Heart left ventricle (tissue), 16 donors: ENCODE measurements at regions not wholly inside any gene's neighbourhood (a gene's known extent, or its start where the extent isn't known, plus 50 kb on each side); places are given as distances from the start of the nearest gene placed in this dataset.

Experiments
- ATAC-seq, 4 donors: fragments of 200-7000 bp; cut with Tn5 transposase; one replicate each; pipeline ENCODE4 v1.9.1; 2020 to 2022; ENCODE audit warnings: moderate library complexity in 4 of 4, mild to moderate bottlenecking in 3 of 4, moderate number of reproducible peaks in 1 of 4
- DNase-seq, 5 donors: peaks; one replicate each; pipeline ENCODE4 v3.0.0-alpha.2; 2020
- H3K27ac ChIP-seq, 12 donors: fragments of 200-600 bp; sonication (generic) in 4 of 12; one replicate each; pipeline versions ENCODE4 v1.5.0 to v1.8.0; 2016 to 2022; ENCODE audit warnings: mild to moderate bottlenecking in 2 of 12
- H3K27me3 ChIP-seq, 9 donors: fragments of 200-600 bp; sonication (generic) in 2 of 9; one replicate each; pipeline versions ENCODE4 v1.5.1 to v1.8.0; 2016 to 2022; ENCODE audit warnings: mild to moderate bottlenecking in 3 of 9
- H3K36me3 ChIP-seq, 9 donors: fragments of 200-600 bp; sonication (generic) in 2 of 9; one replicate each; pipeline versions ENCODE4 v1.5.0 to v1.8.0; 2018 to 2022; ENCODE audit warnings: mild to moderate bottlenecking in 2 of 9
- H3K4me1 ChIP-seq, 12 donors: fragments of 200-600 bp; sonication (generic) in 4 of 12; one replicate each; pipeline versions ENCODE4 v1.5.0 to v1.8.0; 2016 to 2022; ENCODE audit warnings: mild to moderate bottlenecking in 3 of 12
- H3K4me3 ChIP-seq, 12 donors: fragments of 200-600 bp; sonication (generic) in 4 of 12; one replicate each; pipeline versions ENCODE4 v1.5.0 to v1.8.0; 2017 to 2022; ENCODE audit warnings: mild to moderate bottlenecking in 9 of 12, moderate library complexity in 4 of 12
- H3K9me3 ChIP-seq, 12 donors: fragments of 200-600 bp; sonication (generic) in 4 of 12; one replicate each; pipeline versions ENCODE4 v1.5.0 to v1.8.0; 2016 to 2022; ENCODE audit warnings: mild to moderate bottlenecking in 1 of 12
- CTCF ChIP-seq, 12 donors: fragments of 200-600 bp; sonication (generic) in 4 of 12; IDR thresholded peaks; one replicate each; pipeline versions ENCODE4 v1.5.0 to v1.8.0; 2018 to 2022; ENCODE audit warnings: antibody characterized with exemption in 12 of 12, mild to moderate bottlenecking in 5 of 12
- POLR2A ChIP-seq, 2 donors: fragments of 450-650 bp; IDR thresholded peaks; one replicate each; pipeline ENCODE4 v1.6.1; 2017; ENCODE audit warnings: antibody characterized with exemption in 2 of 2, mild to moderate bottlenecking in 2 of 2, moderate library complexity in 2 of 2
- WGBS, 4 donors: extraction: QIAGEN DNeasy Blood & Tissue Kit in 2 of 4; methylation state at CpG; one replicate each; pipeline versions ENCODE4 v1.1.5 to v1.1.7; 2013 to 2018; 5-methylcytosine and 5-hydroxymethylcytosine counted together
- intact Hi-C, 10 donors: fragments of 100-400 bp; cut with DNase I; formaldehyde crosslinking; loops; one replicate each; pipeline versions ENCODE4 v1.11.1 to v1.14.2; 2022
- donor health status: ischemic (EF 13 %, LVEDD 7.1; RV severe dilation, severe dysfunction).
- donor health status: healthy with polysubstance abuse.
- donor health status: DM: no; HTN: yes; CAD: no.
- donor health status: DM: no; HTN: no; CAD: no.
- donor health status: ischemic (EF 25% LVEDD 6.9; RV normal size, moderate dysfunction).
- donor health status: ischemic (EF 25% LVEDD 5.7; RV mildly dilated, moderate dysfunction).
- donor health status: healthy.
- donor health status: DM: yes; HTN: yes; CAD: no.
- donor health status: ischemic (EF 35%, LVEDD 5.7; RV mildly dilated, moderate dysfunction).
- donor health status: nonischemic (EF 11% LVEDD 7.7; RV severe dilation, severe dysfunction).
- donor health status: DM: yes; HTN: yes; CAD: no.
- donor health status: PGD.
- donor health status: ischemic (EF 29% LVEDD 5.4; RV normal size, mild dysfunction).
- donor health status: nonischemic (EF 23%, LVEDD 6.1; RV moderate dilation, normal function).

GRCh38 chr13:52906122-52906903 lies 57.9 kb upstream of the PCDH8 start:
- DNase-seq (no peak), ATAC-seq (no peak)
- TF ChIP-seq CTCF (IDR thresholded peaks at IDR 0.05) (no peak), POLR2A (IDR thresholded peaks at IDR 0.05) (no peak)
- intact Hi-C loops, result no loop called here
- Histone ChIP-seq H3K9me3 (no peaks in the 10 kb centered on the region), H3K4me1 (peaks cover 0 to 5% (median 0%) of the 10 kb centered on the region in 12 donors), H3K27ac (no peak overlapping the region), H3K27me3 (peaks cover 0 to 36% (median 28%) of the 10 kb centered on the region in 9 donors), H3K36me3 (no peaks in the 10 kb centered on the region), H3K4me3 (no peak overlapping the region)
- WGBS, 4 donors, result 30 to 37% (median 31%) methylated on average over 20 of the region's 20 CpGs

GRCh38 chr13:52905701-52906100 lies 57.3 kb upstream of the PCDH8 start:
- Histone ChIP-seq H3K27ac (no peak overlapping the region), H3K36me3 (no peaks in the 10 kb centered on the region)
- ATAC-seq, result no peak

GRCh38 chr13:52903320-52903719 lies 54.9 kb upstream of the PCDH8 start:
- TF ChIP-seq CTCF (IDR thresholded peaks at IDR 0.05) (no peak), POLR2A (IDR thresholded peaks at IDR 0.05) (no peak)
- peaks cover 0 to 37% (median 28%) of the 10 kb centered on the region in 9 donors for H3K27me3 ChIP-seq
- no peak for DNase-seq
- intact Hi-C loops, result no loop called here
- no peaks in the 10 kb centered on the region for H3K4me1 ChIP-seq
- H3K27ac ChIP-seq, result no peak overlapping the region
- H3K36me3 ChIP-seq, result no peaks in the 10 kb centered on the region
- no peaks in the 10 kb centered on the region for H3K9me3 ChIP-seq
- no peak overlapping the region for H3K4me3 ChIP-seq
- WGBS, 4 donors, result 29 to 51% (median 43%) methylated on average over 4 of the region's 4 CpGs
- no peak for ATAC-seq

More at GRCh38 chr13:52905701-52906100, 57.3 kb upstream of the PCDH8 start:
- no peak for DNase-seq
- Histone ChIP-seq H3K4me3 (no peak overlapping the region), H3K9me3 (no peaks in the 10 kb centered on the region), H3K27me3 (peaks cover 0 to 36% (median 28%) of the 10 kb centered on the region in 9 donors), H3K4me1 (peaks cover 0 to 2% (median 0%) of the 10 kb centered on the region in 12 donors)
- WGBS, 4 donors, result 50 to 57% (median 54%) methylated on average over 1 of the region's 1 CpG
- no peak for TF ChIP-seq CTCF (IDR thresholded peaks at IDR 0.05)
- TF ChIP-seq POLR2A (IDR thresholded peaks at IDR 0.05), result no peak
- intact Hi-C loops, result no loop called here

GRCh38 chr13:52899206-52899605 lies 50.8 kb upstream of the PCDH8 start:
- H3K36me3 ChIP-seq, result no peaks in the 10 kb centered on the region
- TF ChIP-seq CTCF (IDR thresholded peaks at IDR 0.05) (no peak), POLR2A (IDR thresholded peaks at IDR 0.05) (no peak)
- 84 to 97% (median 89%) methylated on average over 5 of the region's 5 CpGs for WGBS, 4 donors
- no peak overlapping the region for H3K4me3 ChIP-seq
- ATAC-seq (no peak), DNase-seq (no peak)
- H3K4me1 ChIP-seq, result no peaks in the 10 kb centered on the region
- no peak overlapping the region for H3K27ac ChIP-seq
- intact Hi-C loops, result no loop called here
- no peaks in the 10 kb centered on the region for H3K9me3 ChIP-seq
- peaks cover 0 to 12% (median 3%) of the 10 kb centered on the region in 9 donors for H3K27me3 ChIP-seq
